SK-N-MC (cell line): ENCODE measurements at regions not wholly inside any gene's neighbourhood (a gene's known extent, or its start where the extent isn't known, plus 50 kb on each side); places are given as distances from the start of the nearest gene placed in this dataset.

Experiments
- DNase-seq: peaks from one replicate; pipeline ENCODE4 v3.0.0-alpha.2; 2011; ENCODE audit warnings: low read depth, low spot score
- H3K27ac ChIP-seq: fragments of 200-600 bp; sonication (generic); 2 replicates; pipeline ENCODE4 v1.5.1; 2016; ENCODE audit warnings: mixed run types
- H3K36me3 ChIP-seq: fragments of 200-600 bp; sonication (generic); 2 replicates; pipeline ENCODE4 v1.6.1; 2017; ENCODE audit warnings: antibody characterized with exemption, low read length, mixed read lengths; ENCODE audit not compliant: insufficient read depth
- H3K4me3 ChIP-seq: fragments of 200-600 bp; sonication (generic); 2 replicates; pipeline ENCODE4 v1.5.1; 2016
- H3K9ac ChIP-seq: fragments of 200-600 bp; sonication (generic); 2 replicates; pipeline ENCODE4 v1.8.0; 2017; ENCODE audit warnings: mixed run types, mixed read lengths; ENCODE audit not compliant: insufficient read length
- H3K9me3 ChIP-seq: fragments of 200-600 bp; sonication (generic); 2 replicates; pipeline ENCODE4 v1.6.1; 2017; ENCODE audit warnings: low read depth, mild to moderate bottlenecking, antibody characterized with exemption, low read length, moderate library complexity, mixed read lengths
- EZH2 ChIP-seq: fragments of 200-600 bp; sonication (generic); IDR thresholded peaks from one replicate; pipeline ENCODE4 v1.6.1; 2017; ENCODE audit warnings: antibody characterized with exemption
- FOXP2 ChIP-seq: optimal IDR thresholded peaks from 2 replicates; pipeline ENCODE3; 2011; ENCODE audit warnings: mild to moderate bottlenecking, moderate library complexity; ENCODE audit not compliant: insufficient read depth; ENCODE audit errors: extremely low read length, control extremely low read depth
- POLR2AphosphoS5 ChIP-seq: IDR thresholded peaks from 2 replicates; pipeline ENCODE4 v1.6.1; 2012; ENCODE audit warnings: mild to moderate bottlenecking, low read depth, low read length, borderline replicate concordance

DNA sequence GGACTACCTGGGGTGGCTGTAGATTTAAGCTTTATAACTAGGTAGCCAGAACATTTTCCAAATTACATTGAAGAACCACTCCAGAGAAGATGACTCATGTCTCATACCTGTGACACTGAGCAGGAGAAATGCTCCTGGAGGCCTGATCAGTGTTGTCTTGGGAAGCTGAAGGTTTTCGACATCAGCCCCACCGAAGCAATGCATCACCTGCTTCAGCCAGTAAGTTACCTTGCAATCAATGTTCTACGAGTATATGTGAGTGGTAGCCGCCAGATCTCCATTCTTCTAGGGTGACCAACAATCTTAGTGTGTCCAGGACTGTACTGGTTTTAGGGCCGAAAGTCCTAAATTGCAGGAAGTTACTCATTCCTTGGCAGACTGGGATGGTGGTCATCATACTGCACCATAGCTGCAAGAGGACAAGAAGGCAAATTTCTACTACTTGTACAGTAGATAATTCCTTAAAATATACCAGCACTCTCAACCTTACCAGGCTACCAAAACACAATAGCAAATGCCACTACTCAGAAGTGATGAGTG, 109.3 kb upstream of the LINC00305 start:
- TF ChIP-seq FOXP2 (no peak), POLR2AphosphoS5 (no peak), EZH2 (no peak)
- Histone ChIP-seq H3K9ac (no peak overlapping the region), H3K9me3 (no peaks in the 10 kb centered on the region), H3K27ac (no peak overlapping the region), H3K36me3 (no peaks in the 10 kb centered on the region), H3K4me3 (no peak overlapping the region)
- DNase-seq = no peak

DNA sequence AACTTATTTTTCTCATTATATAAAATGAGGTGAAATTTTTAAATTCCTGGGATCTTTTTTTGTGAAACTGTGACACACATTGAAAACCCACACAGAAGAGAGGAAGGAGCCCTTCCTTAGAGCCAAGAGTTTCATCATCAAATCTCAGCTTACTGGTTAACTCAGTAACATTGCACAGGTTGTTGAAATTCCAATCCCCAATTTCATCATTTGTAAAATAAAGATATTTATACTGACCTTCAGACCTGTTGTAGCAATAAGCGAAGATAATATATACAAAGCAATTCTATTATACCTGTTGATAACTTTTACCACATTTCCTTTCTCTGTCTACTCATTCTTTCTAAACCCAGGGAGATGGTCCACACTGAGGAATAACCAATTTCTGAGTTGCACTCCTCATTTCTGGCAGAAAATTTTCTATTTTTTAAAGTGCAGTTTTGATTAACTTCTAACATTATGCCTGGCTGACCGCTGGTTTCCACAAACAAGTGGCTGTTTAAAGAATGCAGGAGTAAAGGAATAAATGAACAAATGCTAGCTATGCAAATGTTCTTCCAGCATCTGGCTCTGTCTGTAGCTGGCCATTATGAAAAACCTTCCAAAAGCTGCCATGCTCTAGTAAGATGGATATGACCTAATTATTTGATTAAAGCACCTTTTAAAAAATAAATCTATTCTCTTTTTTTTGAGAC, 105.7 kb upstream of the LINC00305 start:
- Histone ChIP-seq H3K4me3 (no peak overlapping the region), H3K9me3 (no peaks in the 10 kb centered on the region), H3K9ac (no peak overlapping the region), H3K36me3 (no peaks in the 10 kb centered on the region), H3K27ac (no peak overlapping the region)
- TF ChIP-seq FOXP2 = no peak
- no peak for TF ChIP-seq EZH2
- no peak for TF ChIP-seq POLR2AphosphoS5
- DNase-seq = no peak

DNA sequence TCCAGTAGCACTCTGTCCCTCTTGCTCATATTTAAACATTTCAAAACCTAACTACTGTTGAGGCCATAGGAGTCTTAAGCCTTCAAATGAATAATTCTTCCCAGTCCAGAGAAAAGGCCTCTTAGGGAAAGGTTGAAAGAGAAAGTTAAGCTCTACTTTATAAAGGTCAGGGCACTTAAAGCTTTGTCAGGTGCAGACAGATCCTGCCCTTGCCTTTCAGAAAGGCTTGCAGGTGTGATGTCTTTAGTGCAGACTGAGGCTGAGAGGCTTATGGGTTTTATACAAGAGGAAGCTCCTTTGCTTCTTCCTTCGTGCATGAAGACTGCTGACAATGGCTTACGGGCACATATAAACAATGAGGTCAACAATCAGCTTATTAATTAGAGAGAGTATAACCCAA, 105.0 kb upstream of the LINC00305 start:
- Histone ChIP-seq H3K27ac (no peak overlapping the region), H3K36me3 (no peaks in the 10 kb centered on the region), H3K4me3 (no peak overlapping the region), H3K9me3 (no peaks in the 10 kb centered on the region), H3K9ac (no peak overlapping the region)
- TF ChIP-seq FOXP2 = no peak
- no peak for TF ChIP-seq EZH2
- no peak for TF ChIP-seq POLR2AphosphoS5
- no peak for DNase-seq

DNA sequence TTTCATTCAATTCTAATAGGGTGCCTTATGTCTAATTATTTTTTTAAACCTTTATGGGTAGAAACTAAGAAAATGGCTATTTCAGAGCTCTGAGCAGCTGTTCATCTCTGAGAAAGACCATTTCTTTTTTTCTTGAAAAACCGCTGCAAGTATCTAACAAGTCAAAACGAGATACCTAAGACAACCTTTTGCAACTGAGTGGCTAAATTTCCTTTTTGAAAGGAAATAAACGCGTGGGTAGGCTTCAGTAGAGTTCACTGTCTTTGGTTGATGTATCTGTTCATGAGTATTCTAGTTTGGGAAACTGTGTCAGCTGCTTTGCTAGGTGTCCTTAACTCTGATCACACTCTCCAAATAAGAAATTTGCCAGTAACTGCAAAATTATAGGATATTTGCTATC, 104.3 kb upstream of the LINC00305 start:
- Histone ChIP-seq H3K9me3 (no peaks in the 10 kb centered on the region), H3K27ac (no peak overlapping the region), H3K4me3 (no peak overlapping the region), H3K9ac (no peak overlapping the region), H3K36me3 (no peaks in the 10 kb centered on the region)
- TF ChIP-seq FOXP2 = no peak
- no peak for TF ChIP-seq POLR2AphosphoS5
- TF ChIP-seq EZH2 = no peak
- no peak for DNase-seq

DNA sequence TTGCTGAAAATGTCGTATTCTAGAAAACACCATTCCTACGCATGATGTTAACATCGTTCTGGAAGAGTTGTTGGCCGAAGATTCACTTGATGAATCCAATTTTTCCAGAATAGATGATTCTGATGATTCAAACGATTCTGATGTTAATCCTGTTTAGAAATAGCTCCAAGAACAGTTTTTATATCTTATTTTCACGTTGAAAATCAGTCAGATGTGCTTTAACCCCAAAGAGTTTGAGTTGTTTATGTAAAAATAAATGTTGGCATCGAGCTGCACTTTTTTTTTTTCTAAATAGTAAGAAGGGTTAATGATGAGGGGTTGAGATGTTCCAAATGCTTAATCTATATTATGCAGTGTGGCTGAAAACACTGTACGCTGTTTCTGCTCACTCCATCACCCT, 99.9 kb upstream of the LINC00305 start:
- H3K27ac ChIP-seq = no peak overlapping the region
- no peak for DNase-seq
- no peak for TF ChIP-seq EZH2
- no peak for TF ChIP-seq FOXP2
- no peak for TF ChIP-seq POLR2AphosphoS5

DNA sequence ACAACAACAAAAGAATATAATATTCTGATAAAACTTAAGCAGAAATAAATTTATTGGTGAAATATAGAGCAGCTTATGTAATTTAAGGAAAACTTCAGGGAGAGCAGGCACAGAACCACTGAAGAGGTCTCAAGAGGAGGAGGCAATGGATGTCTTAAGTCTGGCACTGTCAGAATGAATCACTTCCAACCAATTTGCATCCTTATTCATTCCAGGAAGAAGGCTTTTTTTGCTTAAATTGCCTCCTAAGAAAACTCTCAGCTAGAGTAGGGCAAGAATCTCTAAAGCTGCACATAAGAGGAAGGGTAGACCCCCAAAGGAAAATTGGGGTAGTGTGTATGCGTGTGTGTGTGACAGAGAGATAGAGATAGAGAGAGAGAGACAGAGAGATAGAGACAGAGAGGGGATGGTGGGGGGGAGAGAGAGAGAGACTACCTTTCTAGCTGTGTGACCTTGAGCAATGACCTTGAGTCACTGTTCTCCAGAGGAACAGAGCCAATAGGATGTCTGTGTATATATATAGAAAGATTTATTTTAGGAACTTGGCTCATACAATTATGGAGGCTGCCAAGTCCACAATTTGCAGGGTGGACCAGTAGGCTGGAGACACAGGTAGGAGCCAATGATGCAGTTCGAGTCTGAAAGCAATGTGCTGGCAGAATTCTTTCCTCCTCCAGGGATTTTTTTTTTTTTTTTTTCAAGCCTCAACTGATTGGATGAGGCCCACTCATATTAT, 96.4 kb upstream of the LINC00305 start:
- no peak for TF ChIP-seq EZH2
- TF ChIP-seq FOXP2 = no peak
- no peak for TF ChIP-seq POLR2AphosphoS5
- no peak for DNase-seq
- no peaks in the 10 kb centered on the region for H3K9me3 ChIP-seq
- H3K27ac ChIP-seq = no peak overlapping the region
- H3K9ac ChIP-seq = no peak overlapping the region
- no peaks in the 10 kb centered on the region for H3K36me3 ChIP-seq
- H3K4me3 ChIP-seq = no peak overlapping the region

More for the DNA sequence above, 99.9 kb upstream of the LINC00305 start:
- Histone ChIP-seq H3K36me3 (no peaks in the 10 kb centered on the region), H3K9me3 (no peaks in the 10 kb centered on the region), H3K4me3 (no peak overlapping the region), H3K9ac (no peak overlapping the region)

DNA sequence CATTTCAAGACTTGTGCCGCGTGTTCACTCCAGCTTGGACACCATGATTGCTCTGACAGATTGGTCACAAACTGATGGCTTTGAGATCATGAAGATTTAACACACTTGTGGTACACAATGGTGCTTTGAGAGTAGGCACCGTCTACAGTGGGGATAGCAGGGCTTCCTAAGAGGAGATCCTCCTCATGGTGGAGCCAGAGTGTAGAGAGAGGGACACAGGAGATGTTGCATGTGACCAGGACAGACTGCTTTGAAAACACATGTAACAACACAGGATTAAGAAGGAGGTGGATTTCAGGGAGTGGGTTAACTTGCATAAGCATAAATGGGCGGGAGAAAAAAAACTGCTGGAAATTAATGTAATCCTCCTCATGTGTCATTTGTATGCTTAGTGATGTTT, 95.7 kb upstream of the LINC00305 start:
- TF ChIP-seq POLR2AphosphoS5 (no peak), EZH2 (no peak), FOXP2 (no peak)
- Histone ChIP-seq H3K36me3 (no peaks in the 10 kb centered on the region), H3K9ac (no peak overlapping the region), H3K27ac (no peak overlapping the region), H3K9me3 (no peaks in the 10 kb centered on the region), H3K4me3 (no peak overlapping the region)
- no peak for DNase-seq

DNA sequence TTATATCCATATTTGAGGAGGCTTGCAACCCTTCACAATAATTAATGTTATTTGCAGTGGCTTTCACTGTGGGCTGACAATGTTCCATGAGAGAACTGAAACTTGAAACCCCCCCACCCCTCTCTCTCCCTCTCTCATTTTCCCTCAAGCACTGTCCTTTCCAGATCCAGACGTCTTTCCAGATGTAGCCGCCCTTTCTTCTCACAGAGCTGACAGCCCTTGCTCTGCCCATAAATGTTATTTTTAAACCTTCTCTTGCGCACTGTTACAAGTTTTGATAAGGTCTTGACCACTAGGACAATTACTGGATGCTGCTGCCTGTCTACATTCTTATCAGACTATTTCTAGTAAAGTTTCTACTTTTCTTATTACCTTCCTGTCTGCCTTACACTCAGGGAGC, 91.4 kb upstream of the LINC00305 start:
- Histone ChIP-seq H3K9ac (no peak overlapping the region), H3K36me3 (no peaks in the 10 kb centered on the region), H3K4me3 (no peak overlapping the region), H3K9me3 (no peaks in the 10 kb centered on the region), H3K27ac (no peak overlapping the region)
- TF ChIP-seq FOXP2 (no peak), EZH2 (no peak), POLR2AphosphoS5 (no peak)
- DNase-seq = no peak

DNA sequence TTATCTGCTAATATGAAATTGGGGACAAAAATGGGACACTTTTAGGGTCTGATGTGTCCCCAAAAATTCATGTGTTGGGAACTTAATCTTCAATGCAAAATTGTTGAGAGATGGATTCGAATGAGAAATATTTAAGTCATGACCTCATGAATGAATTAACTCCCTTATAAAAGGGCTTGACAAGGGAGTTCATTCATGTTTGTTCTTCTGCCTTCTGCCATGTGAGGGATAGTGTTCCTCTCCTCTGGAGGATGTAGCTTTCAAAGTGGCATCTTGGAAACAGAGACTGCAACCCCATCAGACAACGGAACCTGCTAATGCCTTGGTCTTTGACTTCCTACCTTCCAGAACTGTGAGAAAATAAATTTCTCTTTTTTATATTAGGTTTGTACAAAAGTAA, 89.2 kb upstream of the LINC00305 start:
- Histone ChIP-seq H3K27ac (no peak overlapping the region), H3K9ac (no peak overlapping the region), H3K36me3 (no peaks in the 10 kb centered on the region), H3K9me3 (no peaks in the 10 kb centered on the region), H3K4me3 (no peak overlapping the region)
- no peak for DNase-seq
- TF ChIP-seq EZH2 (no peak), FOXP2 (no peak), POLR2AphosphoS5 (no peak)
